ENCODE measurements at regions not wholly inside any gene's neighbourhood (a gene's known extent, or its start where the extent isn't known, plus 50 kb on each side); places are given as distances from the start of the nearest gene placed in this dataset.
"Not testable (repeated sequence)": the region's sequence is repeated elsewhere in the genome, so short reads cannot be mapped to it uniquely, and the experiment has no call there.

GRCh38 chr15:25087137-25087536 is 132.3 kb downstream of the SNRPN start:
- POLR2A ChIA-PET = no interaction called here
- H3K4me1 Mint-ChIP-seq (ENCODE audit: low read depth) = no peaks in the 10 kb centered on the region
- H3K9me3 Mint-ChIP-seq (ENCODE audit: insufficient read depth) = peaks cover 53% of the 10 kb centered on the region
- H3K36me3 Mint-ChIP-seq (ENCODE audit: low read depth) = peaks cover 94% of the 10 kb centered on the region
- H3K27me3 Mint-ChIP-seq (ENCODE audit: low read depth) = no peaks in the 10 kb centered on the region
- no peak overlapping the region for H3K4me3 Mint-ChIP-seq
- H3K27ac Mint-ChIP-seq = no peak overlapping the region
- DNase-seq (no peak), ATAC-seq (no peak)
- CTCF ChIA-PET = no interaction called here

GRCh38 chr15:25088261-25088790 is 133.5 kb downstream of the SNRPN start:
- no peak for ATAC-seq
- Mint-ChIP-seq H3K27ac (no peak overlapping the region), H3K4me3 (no peak overlapping the region), H3K4me1 (ENCODE audit: low read depth) (no peaks in the 10 kb centered on the region), H3K9me3 (ENCODE audit: insufficient read depth) (peaks cover 42% of the 10 kb centered on the region), H3K27me3 (ENCODE audit: low read depth) (no peaks in the 10 kb centered on the region), H3K36me3 (ENCODE audit: low read depth) (peaks cover 91% of the 10 kb centered on the region)
- ChIA-PET CTCF (no interaction called here), POLR2A (no interaction called here)
- DNase-seq = no peak

- POLR2A ChIA-PET = no interaction called here
- DNase-seq (no peak), ATAC-seq (no peak)
- Mint-ChIP-seq H3K4me1 (ENCODE audit: low read depth) (no peaks in the 10 kb centered on the region), H3K4me3 (no peak overlapping the region), H3K36me3 (ENCODE audit: low read depth) (peaks cover 90% of the 10 kb centered on the region), H3K27me3 (ENCODE audit: low read depth) (no peaks in the 10 kb centered on the region), H3K27ac (no peak overlapping the region), H3K9me3 (ENCODE audit: insufficient read depth) (peaks cover 34% of the 10 kb centered on the region)
- CTCF ChIA-PET = no interaction called here
These were observed 134.8 kb downstream of the SNRPN start for GRCh38 chr15:25089577-25089976.

- Mint-ChIP-seq H3K9me3 (ENCODE audit: insufficient read depth) (peaks cover 35% of the 10 kb centered on the region), H3K36me3 (ENCODE audit: low read depth) (peaks cover 90% of the 10 kb centered on the region), H3K27me3 (ENCODE audit: low read depth) (no peaks in the 10 kb centered on the region), H3K4me3 (no peak overlapping the region), H3K27ac (no peak overlapping the region), H3K4me1 (ENCODE audit: low read depth) (no peaks in the 10 kb centered on the region)
- ChIA-PET POLR2A (no interaction called here), CTCF (no interaction called here)
- no peak for DNase-seq
- ATAC-seq = no peak
These were observed 135.4 kb downstream of the SNRPN start for GRCh38 chr15:25090073-25090733.

GRCh38 chr15:25091421-25092158 is 136.8 kb downstream of the SNRPN start:
- no peaks in the 10 kb centered on the region for H3K27me3 Mint-ChIP-seq (ENCODE audit: low read depth)
- POLR2A ChIA-PET = no interaction called here
- no peak overlapping the region for H3K27ac Mint-ChIP-seq
- CTCF ChIA-PET = no interaction called here
- H3K4me1 Mint-ChIP-seq (ENCODE audit: low read depth) = no peaks in the 10 kb centered on the region
- H3K36me3 Mint-ChIP-seq (ENCODE audit: low read depth) = peaks cover 85% of the 10 kb centered on the region
- ATAC-seq = no peak
- no peak for DNase-seq
- H3K4me3 Mint-ChIP-seq = no peak overlapping the region
- peaks cover 36% of the 10 kb centered on the region for H3K9me3 Mint-ChIP-seq (ENCODE audit: insufficient read depth)

- no peak overlapping the region for H3K4me3 Mint-ChIP-seq
- peaks cover 39% of the 10 kb centered on the region for H3K9me3 Mint-ChIP-seq (ENCODE audit: insufficient read depth)
- POLR2A ChIA-PET = no interaction called here
- DNase-seq (no peak), ATAC-seq (no peak)
- H3K36me3 Mint-ChIP-seq (ENCODE audit: low read depth) = peaks cover 84% of the 10 kb centered on the region
- no peak overlapping the region for H3K27ac Mint-ChIP-seq
- no peaks in the 10 kb centered on the region for H3K27me3 Mint-ChIP-seq (ENCODE audit: low read depth)
- no peaks in the 10 kb centered on the region for H3K4me1 Mint-ChIP-seq (ENCODE audit: low read depth)
- CTCF ChIA-PET = no interaction called here
These were observed 137.9 kb downstream of the SNRPN start for GRCh38 chr15:25092661-25093060.

- POLR2A ChIA-PET = no interaction called here
- Mint-ChIP-seq H3K4me3 (no peak overlapping the region), H3K27me3 (ENCODE audit: low read depth) (no peaks in the 10 kb centered on the region), H3K36me3 (ENCODE audit: low read depth) (peaks cover 80% of the 10 kb centered on the region), H3K4me1 (ENCODE audit: low read depth) (no peaks in the 10 kb centered on the region), H3K9me3 (ENCODE audit: insufficient read depth) (peaks cover 37% of the 10 kb centered on the region), H3K27ac (no peak overlapping the region)
- ATAC-seq = no peak
- CTCF ChIA-PET = no interaction called here
- DNase-seq = no peak
These were observed 138.8 kb downstream of the SNRPN start for GRCh38 chr15:25093455-25094029.

- ChIA-PET POLR2A (no interaction called here), CTCF (no interaction called here)
- Mint-ChIP-seq H3K36me3 (ENCODE audit: low read depth) (peaks cover 79% of the 10 kb centered on the region), H3K4me3 (no peak overlapping the region), H3K27ac (no peak overlapping the region), H3K9me3 (ENCODE audit: insufficient read depth) (peaks cover 41% of the 10 kb centered on the region), H3K27me3 (ENCODE audit: low read depth) (no peaks in the 10 kb centered on the region), H3K4me1 (ENCODE audit: low read depth) (no peaks in the 10 kb centered on the region)
- no peak for DNase-seq
- no peak for ATAC-seq
These were observed 139.3 kb downstream of the SNRPN start for GRCh38 chr15:25094066-25094465.

GRCh38 chr15:25094519-25094918 is 139.7 kb downstream of the SNRPN start:
- Mint-ChIP-seq H3K27me3 (ENCODE audit: low read depth) (no peaks in the 10 kb centered on the region), H3K4me3 (no peak overlapping the region), H3K9me3 (ENCODE audit: insufficient read depth) (peaks cover 46% of the 10 kb centered on the region), H3K36me3 (ENCODE audit: low read depth) (peaks cover 79% of the 10 kb centered on the region), H3K4me1 (ENCODE audit: low read depth) (no peaks in the 10 kb centered on the region), H3K27ac (no peak overlapping the region)
- ChIA-PET POLR2A (no interaction called here), CTCF (interaction anchor here (0.6 kb wide), 1 partner anchor 772 kb away, joined by 3 read pairs; no protein-coding TSS in a partner anchor)
- DNase-seq (no peak), ATAC-seq (no peak)

GRCh38 chr15:25095179-25095578 is 140.4 kb downstream of the SNRPN start:
- DNase-seq = no peak
- H3K36me3 Mint-ChIP-seq (ENCODE audit: low read depth) = peaks cover 74% of the 10 kb centered on the region
- no peaks in the 10 kb centered on the region for H3K27me3 Mint-ChIP-seq (ENCODE audit: low read depth)
- H3K27ac Mint-ChIP-seq = no peak overlapping the region
- no peak for ATAC-seq
- H3K4me3 Mint-ChIP-seq = no peak overlapping the region
- ChIA-PET POLR2A (no interaction called here), CTCF (no interaction called here)
- no peaks in the 10 kb centered on the region for H3K4me1 Mint-ChIP-seq (ENCODE audit: low read depth)
- H3K9me3 Mint-ChIP-seq (ENCODE audit: insufficient read depth) = peaks cover 46% of the 10 kb centered on the region

GRCh38 chr15:25099966-25100365 is 145.2 kb downstream of the SNRPN start:
- peaks cover 53% of the 10 kb centered on the region for H3K36me3 Mint-ChIP-seq (ENCODE audit: low read depth)
- POLR2A ChIA-PET; DNase-seq; H3K4me1 Mint-ChIP-seq (ENCODE audit: low read depth); H3K27ac Mint-ChIP-seq; ATAC-seq; H3K27me3 Mint-ChIP-seq (ENCODE audit: low read depth); H3K4me3 Mint-ChIP-seq; CTCF ChIA-PET: not testable (repeated sequence)
- peaks cover 41% of the 10 kb centered on the region for H3K9me3 Mint-ChIP-seq (ENCODE audit: insufficient read depth)

GRCh38 chr15:25106209-25106608 is 151.4 kb downstream of the SNRPN start:
- no peaks in the 10 kb centered on the region for H3K4me1 Mint-ChIP-seq (ENCODE audit: low read depth)
- peaks cover 68% of the 10 kb centered on the region for H3K36me3 Mint-ChIP-seq (ENCODE audit: low read depth)
- ATAC-seq (no peak), DNase-seq (no peak)
- peaks cover 45% of the 10 kb centered on the region for H3K9me3 Mint-ChIP-seq (ENCODE audit: insufficient read depth)
- ChIA-PET CTCF (no interaction called here), POLR2A (no interaction called here)
- H3K27me3 Mint-ChIP-seq (ENCODE audit: low read depth) = no peaks in the 10 kb centered on the region
- H3K4me3 Mint-ChIP-seq = no peak overlapping the region
- no peak overlapping the region for H3K27ac Mint-ChIP-seq
